Fibroblast of peridontal ligament (primary cell): ENCODE measurements at regions not wholly inside any gene's neighbourhood (a gene's known extent, or its start where the extent isn't known, plus 50 kb on each side); places are given as distances from the start of the nearest gene placed in this dataset.

Source experiments
- DNase-seq: peaks from one replicate; pipeline ENCODE4 v3.0.0-alpha.2; 2010; ENCODE audit errors: extremely low read depth

DNA sequence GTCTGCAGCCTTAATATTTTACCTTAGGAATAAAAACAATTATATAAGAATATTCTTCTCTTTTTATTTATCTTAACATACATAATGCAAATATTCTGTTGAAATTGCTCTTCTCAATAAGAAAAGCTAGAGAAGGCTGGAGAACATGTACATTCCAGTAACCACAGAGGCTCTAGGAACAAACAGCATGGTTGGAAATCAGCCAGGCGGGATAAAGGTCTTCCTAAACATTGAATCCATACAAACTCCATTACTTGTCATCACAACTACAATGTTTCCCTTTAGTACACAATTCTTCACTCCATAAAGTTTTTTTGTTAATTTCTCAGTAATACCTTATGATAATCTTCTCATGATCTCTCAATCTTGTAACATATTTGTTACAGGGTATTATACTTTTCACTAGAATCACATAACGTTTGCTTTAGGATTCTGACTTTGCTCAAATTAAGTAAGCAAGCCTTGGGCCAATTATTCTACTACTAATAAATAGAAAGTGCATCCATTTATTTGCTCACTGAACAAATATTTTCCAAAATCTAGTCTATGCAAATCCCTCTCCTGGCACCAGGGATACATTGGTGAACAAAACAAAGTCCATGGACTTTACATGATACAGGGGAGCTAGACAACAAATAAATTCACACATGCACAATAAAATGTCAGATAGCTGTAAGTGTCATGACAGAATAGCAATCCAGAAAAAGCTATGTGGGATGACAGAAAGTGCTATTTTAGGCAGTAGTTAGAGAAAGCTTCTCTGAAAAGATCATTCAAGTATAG lies 237.5 kb upstream of the TMTC1 start:
- DNase-seq, result no peak

DNA sequence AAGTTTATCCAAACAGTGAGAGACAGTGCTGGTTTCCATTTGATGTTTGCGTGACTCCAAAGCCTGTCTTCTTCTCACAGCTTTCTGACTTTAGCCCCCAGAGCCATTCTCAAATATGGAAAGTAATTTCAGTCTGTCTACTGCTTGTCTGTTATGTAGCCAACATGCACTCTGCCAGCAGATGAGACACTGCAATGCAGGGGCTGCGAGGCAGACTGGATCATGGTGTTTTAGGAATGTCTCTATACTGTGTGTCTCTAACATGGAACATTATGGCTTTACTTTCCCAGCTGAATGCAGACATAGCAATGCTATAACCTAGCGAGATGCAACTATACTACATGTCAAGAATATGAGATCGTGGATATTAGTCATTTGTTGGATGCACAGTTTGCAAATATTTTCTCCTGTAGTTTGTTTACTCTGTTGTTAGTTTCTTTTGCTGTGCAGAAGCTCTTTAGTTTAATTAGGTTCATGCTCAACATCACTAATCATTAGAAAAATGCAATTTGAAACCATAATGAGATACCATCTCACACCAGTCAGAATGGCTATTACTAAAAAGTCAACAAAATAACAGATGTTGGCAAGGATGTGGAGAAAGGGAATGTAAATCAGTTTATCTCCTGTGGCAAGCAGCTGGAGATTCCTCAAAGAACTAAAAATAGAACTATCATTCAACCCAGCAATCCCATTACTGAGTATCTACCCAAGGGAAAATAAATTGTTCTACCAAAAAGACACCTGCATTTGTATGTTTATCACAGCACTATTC lies 235.8 kb upstream of the TMTC1 start:
- DNase-seq, result no peak

DNA sequence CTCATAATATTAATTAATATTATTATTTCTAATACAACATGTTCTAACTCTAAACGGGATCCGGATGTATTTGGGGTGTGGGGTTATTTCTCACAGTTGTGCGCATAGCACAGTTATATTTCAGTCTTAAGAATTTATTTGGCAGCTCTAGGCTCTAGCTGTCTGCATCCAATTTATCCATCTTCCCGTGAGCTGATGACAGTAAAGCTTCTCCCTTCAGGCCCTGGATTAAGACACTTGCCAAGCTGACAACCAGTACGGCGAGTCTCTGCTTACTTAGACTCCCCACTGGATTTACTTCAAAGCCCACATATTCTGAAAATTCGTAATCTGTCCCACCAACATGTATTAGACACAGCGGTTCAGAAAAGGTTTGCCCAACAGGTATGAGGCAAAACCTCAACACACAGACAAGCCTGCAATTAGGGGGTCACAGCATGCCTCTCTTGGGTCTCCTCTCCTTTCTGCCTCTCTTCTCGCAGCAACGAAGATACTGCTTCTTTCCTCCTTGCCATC lies 232.9 kb upstream of the TMTC1 start:
- no peak for DNase-seq

DNA sequence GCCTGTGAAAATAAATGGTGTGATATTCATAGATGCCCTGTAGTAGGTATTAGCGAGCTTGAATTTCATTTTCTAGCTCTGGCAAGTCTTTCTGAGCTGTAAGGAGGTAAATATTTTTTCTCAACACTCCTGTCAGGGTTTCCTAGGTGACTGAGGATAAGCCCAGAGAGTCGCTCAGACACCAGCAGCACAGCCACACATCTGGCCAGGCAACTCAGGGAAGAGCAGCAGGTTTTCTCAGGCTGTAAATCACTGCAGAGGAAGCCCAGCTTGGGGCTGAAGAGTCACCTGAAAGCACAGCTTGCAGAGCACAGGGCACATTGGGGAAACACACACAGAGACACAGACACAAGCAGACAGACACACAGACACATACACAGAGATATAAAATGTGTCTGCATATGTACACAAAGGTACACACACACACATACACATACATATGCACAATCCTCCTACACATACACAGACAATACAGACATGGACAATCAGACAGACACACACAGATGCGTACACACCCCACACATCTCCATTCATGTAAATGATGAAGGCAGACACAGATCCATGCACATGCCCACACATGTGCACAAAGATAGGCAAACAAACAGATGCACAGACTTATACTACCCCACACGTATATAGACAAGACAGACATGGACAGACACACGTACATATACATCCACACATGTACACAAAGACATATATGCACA lies 232.0 kb upstream of the TMTC1 start:
- DNase-seq, result no peak

DNA sequence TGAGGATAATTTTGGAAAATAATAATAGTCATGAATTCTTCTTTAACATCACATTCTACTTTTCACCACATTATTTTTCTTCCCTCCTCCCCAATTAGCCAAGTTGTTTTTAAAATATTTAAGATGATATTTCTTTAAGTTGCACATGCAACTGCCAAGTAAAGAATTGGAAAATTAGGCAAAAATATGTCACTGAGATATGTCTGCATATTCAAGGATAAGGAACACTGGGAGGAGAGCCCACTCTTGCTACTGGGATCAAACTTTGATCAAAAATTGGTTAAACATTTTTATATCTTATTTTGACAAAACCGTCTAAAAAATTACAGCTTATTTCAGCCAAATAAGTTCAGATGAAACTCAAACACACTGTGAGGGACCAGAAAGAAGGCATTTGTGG lies 231.2 kb upstream of the TMTC1 start:
- no peak for DNase-seq

DNA sequence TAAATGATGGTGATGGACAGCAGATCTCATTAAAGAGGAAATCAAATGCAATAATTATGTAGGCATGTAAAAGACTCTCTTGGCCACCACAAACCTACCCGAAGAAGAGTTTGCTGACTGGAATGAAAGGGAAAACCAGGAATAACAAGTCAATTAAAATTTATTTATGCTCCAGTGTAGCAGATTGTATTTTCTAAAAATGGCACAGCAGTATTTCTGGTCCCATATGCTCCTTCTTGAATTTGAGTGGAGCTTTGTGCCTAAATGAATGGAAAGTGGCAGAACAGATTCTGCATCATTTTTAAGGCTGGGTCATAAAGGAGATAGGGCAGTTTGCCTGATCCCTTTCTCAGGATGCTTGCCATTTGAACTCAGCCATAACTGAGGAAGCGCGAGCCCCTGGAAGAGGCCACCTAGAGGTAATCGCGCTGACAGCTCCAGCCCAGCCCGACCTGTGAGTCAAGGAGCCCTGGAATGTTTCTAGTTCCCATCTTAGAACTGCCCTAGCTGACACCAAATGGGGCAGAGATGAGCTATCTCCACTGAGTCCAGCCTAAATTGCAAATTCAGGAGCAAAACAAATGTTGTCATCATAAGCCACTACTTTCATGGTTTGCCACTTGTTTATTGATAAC lies 229.2 kb upstream of the TMTC1 start:
- DNase-seq, result no peak

DNA sequence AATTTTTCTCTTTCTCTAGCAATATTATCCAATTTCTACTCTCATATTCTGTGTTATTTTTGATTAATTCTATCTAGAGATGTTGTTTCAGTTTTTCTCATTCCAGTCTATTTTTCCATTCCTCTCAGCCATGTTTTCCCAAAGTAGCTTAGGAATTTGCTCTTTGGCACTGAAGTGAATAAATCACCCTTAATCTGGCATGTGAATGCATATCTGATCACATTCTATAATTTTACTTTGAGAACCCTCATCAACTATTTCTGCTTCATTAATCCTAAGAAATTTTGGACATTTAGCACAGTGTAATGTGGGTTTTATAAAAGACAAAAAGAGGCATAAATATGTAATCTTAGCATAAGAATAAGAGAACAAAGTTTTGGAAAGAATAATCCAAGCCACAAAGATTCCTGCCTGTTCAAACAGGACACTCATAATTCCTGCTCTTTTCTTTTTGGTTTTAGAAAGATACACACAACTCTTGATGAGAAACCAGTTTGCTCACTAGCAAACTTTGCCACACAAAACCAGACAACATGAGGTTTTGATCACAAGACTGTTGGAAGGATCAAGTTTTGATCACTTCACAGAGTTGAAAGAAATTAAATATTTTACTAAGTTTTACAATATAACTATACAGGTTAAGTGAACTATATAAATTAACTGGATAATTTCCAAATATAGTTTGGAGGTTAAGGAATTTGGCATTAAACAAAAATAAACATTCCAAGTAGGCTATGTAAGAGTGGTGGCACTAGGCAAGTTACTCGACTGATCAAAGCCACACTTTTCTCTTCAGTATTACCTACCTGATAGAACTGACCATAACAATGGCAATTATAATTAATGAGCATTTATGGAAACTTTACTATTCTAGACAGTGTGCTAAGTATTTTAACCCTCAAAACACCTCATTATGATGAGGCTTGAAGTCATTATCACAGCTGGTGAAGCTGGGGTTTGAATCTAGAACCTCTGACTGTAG lies 226.6 kb upstream of the TMTC1 start:
- DNase-seq, result peak; percentile 9

DNA sequence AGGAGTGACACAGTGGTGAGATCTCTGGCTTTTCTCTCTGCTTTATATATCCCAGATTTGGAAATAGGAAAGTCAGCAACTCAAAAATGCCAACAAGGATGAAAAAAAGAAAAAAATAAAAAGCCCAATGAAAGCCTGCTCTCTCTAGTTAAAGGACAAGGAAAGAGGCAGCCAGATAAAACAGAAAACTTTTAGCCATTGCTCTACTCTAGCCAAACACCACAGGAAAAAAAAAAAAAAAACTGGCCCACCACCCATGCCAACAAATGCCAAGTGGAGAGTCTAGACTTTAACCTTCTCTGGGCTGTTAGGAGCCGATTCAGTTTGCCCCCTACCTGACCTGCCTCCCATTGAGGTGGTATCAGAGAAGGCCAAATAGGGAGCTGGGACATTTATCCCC lies 222.3 kb upstream of the TMTC1 start:
- no peak for DNase-seq

DNA sequence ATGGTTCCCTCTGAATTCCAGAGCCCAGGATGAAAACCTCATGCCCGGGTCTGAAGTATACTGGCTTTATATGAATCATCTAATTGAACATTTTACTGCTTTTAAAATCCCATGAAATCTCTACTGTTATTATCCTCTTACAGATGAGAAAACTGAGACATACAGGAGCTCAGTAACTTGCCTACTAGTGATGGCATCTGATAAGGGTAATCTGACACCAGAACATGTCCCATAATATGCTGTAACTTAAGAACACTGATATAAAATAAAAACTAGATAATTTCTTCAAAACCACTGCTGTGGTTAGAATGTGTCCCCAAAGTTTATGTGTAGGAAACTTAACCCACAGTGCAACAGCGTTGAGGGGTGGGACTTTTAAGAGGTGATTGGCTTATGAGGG lies 219.6 kb upstream of the TMTC1 start:
- no peak for DNase-seq

DNA sequence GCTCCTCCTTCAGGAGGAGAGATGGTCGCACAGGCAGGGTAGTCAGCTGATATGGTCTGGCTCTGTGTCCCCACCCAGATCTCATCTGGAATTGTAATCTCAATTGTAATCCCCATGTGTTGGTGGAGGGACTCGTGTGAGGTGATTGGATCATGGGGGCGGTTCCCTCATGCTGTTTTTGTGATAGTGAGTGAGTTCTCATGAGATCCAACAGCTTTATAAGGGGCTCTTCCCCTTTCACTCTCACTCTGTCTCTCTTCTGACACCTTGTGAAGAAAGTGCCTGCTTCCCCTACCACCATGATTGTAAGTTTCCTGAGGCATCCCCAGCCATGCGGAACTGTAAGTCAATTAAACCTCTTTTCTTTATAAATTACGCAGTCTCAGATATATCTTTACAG lies 218.9 kb upstream of the TMTC1 start:
- no peak for DNase-seq

DNA sequence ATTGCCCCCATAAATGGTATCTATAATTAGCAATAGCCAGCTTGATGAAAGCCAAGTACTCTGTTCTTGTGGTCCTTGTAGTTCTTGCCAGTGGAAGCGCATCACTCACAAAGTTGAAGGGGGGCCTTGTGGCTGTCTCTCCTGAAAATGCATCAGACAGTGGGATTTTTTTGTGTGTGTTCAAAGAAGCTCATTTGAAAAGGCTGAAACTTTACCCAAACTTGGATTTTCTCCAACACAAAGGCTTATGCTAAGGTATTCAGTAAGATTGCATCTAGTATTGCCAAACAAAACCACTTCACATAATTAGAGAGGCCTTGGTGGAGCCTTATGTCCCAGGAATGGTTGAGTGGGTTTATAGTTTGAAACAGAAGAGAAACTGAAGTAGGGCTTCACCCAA lies 216.7 kb upstream of the TMTC1 start:
- DNase-seq, result peak; percentile 25

DNA sequence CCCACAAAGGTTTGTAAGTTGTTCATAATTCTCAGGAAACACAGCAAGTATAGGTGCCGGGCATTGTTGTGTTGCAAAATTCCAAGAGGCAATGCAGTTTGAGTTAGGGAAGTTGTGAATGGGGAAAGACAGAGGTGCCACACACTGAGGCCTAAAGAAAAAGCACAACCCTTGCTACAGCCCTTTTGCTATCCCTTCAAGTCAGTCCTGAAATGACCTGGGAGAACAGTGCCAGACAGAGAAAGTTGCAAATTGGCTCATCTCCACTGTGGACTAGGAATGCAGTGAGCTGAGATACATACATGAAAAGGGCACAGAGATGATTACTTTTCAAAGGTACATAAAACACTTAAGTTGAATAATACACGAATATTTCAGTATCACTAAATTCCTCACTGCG lies 213.3 kb upstream of the TMTC1 start:
- DNase-seq, result no peak

DNA sequence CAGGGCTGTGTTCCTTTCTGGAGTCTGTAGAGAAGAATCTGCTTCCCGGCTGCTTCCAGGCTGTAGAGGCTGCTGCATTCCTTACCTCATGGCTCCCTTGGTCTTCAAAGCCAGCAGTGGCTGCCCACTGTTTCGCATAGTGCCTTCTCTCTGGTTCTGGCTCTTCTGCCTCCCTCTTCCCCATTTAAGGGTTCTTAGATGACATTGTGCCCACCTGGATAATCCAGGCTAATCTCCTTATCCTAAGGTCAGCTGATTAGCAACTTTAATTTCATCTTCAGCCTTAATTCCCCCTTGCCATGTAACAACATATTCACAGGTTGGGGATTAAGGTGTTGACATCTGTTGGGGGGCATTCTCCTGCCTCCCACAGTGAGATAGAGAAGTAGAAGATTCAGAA lies 208.6 kb upstream of the TMTC1 start:
- DNase-seq, result no peak

DNA sequence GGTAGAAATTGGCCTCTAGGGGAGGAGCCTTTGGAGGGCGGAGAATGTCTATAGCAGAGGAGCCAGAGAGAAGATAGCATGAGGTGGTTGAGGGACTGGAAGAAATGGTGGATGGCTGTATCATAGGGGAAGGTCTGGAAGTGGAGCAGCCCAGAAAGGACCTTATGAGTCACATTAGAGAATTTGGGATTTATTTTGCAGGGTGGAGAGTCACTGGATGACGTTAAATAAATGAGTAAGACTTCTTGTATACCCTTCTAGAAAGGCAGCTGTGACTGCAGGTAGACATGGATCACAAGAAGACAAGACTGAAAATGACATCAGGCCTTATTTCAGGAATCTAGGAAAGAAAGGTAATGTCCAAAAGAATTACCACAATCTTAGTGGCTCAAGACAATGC lies 208.2 kb upstream of the TMTC1 start:
- no peak for DNase-seq

DNA sequence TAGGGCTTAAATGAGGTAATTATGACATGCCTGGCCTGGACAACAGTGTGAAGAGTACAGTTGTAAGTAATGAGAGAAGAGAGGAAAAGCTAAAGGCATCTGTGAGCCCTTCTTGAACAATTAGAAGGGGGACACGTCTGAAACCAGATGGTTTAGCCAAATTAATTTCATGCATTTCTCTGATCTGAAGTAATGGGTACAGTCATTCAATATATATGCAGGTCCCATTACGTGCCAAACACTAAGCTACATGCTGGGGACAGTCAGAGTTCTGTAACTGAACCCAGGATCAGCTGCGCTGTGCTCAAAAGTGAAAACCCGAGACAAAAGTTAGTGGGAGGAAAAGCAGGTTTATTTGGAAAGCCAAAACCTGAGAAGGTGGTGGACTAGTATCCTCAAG lies 207.2 kb upstream of the TMTC1 start:
- DNase-seq, result no peak

DNA sequence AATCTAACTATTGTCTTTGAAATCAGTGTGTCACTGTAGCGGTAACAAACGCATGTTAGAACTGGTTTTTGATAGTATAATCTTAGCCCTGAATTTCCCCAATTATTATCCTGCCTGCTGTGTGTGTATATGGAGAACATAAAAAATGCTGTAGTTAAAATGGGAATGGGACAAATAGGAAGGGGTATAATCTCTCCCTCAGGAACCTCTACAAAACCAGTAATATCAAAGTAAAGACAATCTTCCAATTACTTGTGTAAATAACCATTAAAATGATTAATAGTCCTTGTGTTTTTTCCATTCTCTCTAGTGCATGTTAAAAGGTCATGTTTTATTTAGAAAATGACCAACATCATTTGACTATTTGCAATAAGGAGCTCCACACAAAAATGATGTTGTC lies 200.1 kb upstream of the TMTC1 start:
- DNase-seq, result no peak

DNA sequence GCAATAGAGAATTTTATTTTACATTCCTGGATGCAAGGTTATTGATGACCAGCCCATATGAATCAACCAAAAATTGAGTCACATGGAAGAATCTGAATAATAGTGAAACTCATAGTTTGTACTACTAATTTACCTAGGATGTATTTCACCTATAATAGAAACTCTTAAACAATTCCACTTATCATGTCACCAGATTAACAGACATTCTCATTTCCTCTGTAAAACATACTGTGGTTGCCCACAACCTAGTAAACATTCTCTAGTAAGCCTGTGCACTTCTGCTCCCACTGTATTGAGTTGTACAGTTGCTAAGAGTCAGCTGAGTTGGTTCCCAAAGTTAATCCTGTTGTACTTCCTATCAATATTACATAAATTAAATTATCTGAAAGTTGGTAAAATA lies 196.6 kb upstream of the TMTC1 start:
- no peak for DNase-seq

DNA sequence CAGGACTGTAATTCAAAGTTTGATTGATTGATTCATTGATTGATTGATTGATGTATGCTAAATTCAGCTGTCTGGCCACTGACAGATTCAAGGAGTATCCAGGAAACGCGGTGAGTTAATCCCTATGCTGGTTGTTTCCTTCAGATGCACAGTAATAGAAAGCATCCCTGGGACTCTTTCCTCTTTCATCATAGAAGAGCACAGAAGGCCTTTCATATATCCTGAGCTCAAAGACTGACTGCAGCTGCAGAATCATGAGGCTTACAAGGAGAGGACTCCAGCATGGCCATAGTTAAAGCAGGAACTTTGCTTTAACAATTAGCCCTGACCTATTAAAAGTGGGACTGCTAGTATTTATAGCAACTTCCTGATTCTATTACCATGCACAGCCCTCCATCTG lies 187.7 kb upstream of the TMTC1 start:
- DNase-seq, result no peak

DNA sequence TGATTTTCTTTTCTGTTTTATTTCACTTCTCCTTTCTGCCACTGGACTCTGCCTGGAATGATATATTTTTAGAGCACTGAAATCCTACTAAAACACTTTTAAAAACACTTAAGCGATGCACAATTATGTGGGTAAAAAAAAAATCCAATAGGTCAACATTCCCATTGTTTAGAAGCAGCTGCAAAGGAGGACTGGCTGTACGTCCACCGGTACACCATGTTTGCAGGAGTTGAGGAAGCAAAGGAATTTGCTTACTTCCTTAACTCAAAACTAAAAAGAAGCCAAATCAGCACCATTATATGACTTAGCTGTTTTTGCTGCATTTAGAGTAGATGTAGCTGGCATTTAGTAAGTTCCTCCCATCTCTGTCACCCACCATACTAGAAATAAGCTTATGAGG lies 186.8 kb upstream of the TMTC1 start:
- DNase-seq, result no peak

DNA sequence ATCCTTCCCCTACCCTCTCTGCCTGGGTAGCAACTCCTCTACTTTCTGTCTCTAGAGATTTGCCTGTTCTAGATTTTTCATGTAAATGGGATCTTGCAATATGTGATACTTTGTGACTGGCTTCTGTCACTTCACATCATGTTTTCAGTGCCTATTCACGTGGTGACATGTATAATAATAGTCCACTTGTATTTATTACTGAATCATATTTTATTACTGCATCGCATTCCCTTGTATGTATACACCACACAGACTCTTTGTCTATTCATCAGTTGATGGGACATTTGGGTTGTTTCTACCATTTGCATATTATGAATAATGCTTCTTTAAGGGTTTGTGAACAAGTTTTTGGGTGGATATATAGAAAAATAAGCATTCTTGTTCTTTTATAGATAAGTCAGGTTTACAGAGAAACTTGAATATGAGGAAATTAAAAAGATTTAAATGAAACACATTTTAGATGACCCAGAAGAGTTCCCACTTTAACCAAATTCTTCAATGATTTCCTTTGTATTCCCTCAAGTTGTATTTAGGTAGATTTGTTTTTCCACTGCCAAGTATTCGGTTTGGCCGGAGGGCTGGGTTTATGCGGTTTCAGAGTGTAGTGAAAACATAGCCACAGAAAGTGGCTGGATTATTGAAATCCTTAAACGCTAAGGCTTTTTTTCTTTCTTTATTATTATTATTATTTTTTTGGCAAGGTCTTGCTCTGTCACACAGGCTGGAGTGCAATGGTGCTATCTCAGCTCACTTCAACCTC lies 178.7 kb upstream of the TMTC1 start:
- DNase-seq, result no peak
